ENCODE measurements at regions not wholly inside any gene's neighbourhood (a gene's known extent, or its start where the extent isn't known, plus 50 kb on each side); places are given as distances from the start of the nearest gene placed in this dataset.

- Histone ChIP-seq H3K27ac (no peak overlapping the region), H3K9me3 (no peaks in the 10 kb centered on the region), H3K4me1 (peaks cover 6% of the 10 kb centered on the region), H3K36me3 (no peaks in the 10 kb centered on the region), H3K4me3 (no peak overlapping the region), H3K27me3 (ENCODE audit: low read depth) (no peaks in the 10 kb centered on the region)
- no peak for ATAC-seq
- TF ChIP-seq CTCF (IDR thresholded peaks at IDR 0.05) = no peak
- DNase-seq = no peak
- intact Hi-C loops (cut with DNase I) = no loop called here
Measured at GRCh38 chr13:62933809-62934208, 1518.2 kb upstream of the PCDH20 start.

- intact Hi-C loops (cut with DNase I) = no loop called here
- Histone ChIP-seq H3K27ac (no peak overlapping the region), H3K27me3 (ENCODE audit: low read depth) (no peaks in the 10 kb centered on the region), H3K4me3 (no peak overlapping the region), H3K4me1 (peaks cover 6% of the 10 kb centered on the region), H3K36me3 (no peaks in the 10 kb centered on the region), H3K9me3 (no peaks in the 10 kb centered on the region)
- ATAC-seq (no peak), DNase-seq (no peak)
- TF ChIP-seq CTCF (IDR thresholded peaks at IDR 0.05) = no peak
Measured at GRCh38 chr13:62932256-62932883, 1516.7 kb upstream of the PCDH20 start.

- Histone ChIP-seq H3K4me1 (peaks cover 6% of the 10 kb centered on the region), H3K4me3 (no peak overlapping the region), H3K9me3 (no peaks in the 10 kb centered on the region), H3K36me3 (no peaks in the 10 kb centered on the region), H3K27ac (no peak overlapping the region), H3K27me3 (ENCODE audit: low read depth) (no peaks in the 10 kb centered on the region)
- no peak for TF ChIP-seq CTCF (IDR thresholded peaks at IDR 0.05)
- intact Hi-C loops (cut with DNase I) = no loop called here
- ATAC-seq (peak in 1 of 2 donors; percentile 74), DNase-seq (no peak)
Measured at GRCh38 chr13:62931853-62932252, 1516.2 kb upstream of the PCDH20 start.

GRCh38 chr13:62924395-62924794 is 1508.7 kb upstream of the PCDH20 start:
- DNase-seq (no peak), ATAC-seq (no peak)
- no peaks in the 10 kb centered on the region for H3K4me1 ChIP-seq
- no peaks in the 10 kb centered on the region for H3K9me3 ChIP-seq
- no peaks in the 10 kb centered on the region for H3K36me3 ChIP-seq
- TF ChIP-seq CTCF (IDR thresholded peaks at IDR 0.05) = no peak
- H3K4me3 ChIP-seq = no peak overlapping the region
- H3K27ac ChIP-seq = no peak overlapping the region
- intact Hi-C loops (cut with DNase I) = no loop called here
- H3K27me3 ChIP-seq (ENCODE audit: low read depth) = no peaks in the 10 kb centered on the region

- H3K4me3 ChIP-seq = no peak overlapping the region
- H3K27ac ChIP-seq = no peak overlapping the region
- no peaks in the 10 kb centered on the region for H3K27me3 ChIP-seq (ENCODE audit: low read depth)
- H3K36me3 ChIP-seq = no peaks in the 10 kb centered on the region
- no peak for DNase-seq
- H3K9me3 ChIP-seq = no peaks in the 10 kb centered on the region
- intact Hi-C loops (cut with DNase I) = no loop called here
- no peak for ATAC-seq
- no peak for TF ChIP-seq CTCF (IDR thresholded peaks at IDR 0.05)
- H3K4me1 ChIP-seq = no peaks in the 10 kb centered on the region
Measured at GRCh38 chr13:62920159-62920558, 1504.5 kb upstream of the PCDH20 start.

Measured in lower lobe of right lung (tissue), 2 donors.